UCSD-AML1 (cell line): ENCODE measurements at regions not wholly inside any gene's neighbourhood (a gene's known extent, or its start where the extent isn't known, plus 50 kb on each side); places are given as distances from the start of the nearest gene placed in this dataset.
"Not testable (repeated sequence)": the region's sequence is repeated elsewhere in the genome, so short reads cannot be mapped to it uniquely, and the experiment has no call there.

Experiments
- DNase-seq: peaks from one replicate; lab custom pipeline; 2025; ENCODE audit not compliant: unreplicated experiment; lab: John Stamatoyannopoulos, UW

DNA sequence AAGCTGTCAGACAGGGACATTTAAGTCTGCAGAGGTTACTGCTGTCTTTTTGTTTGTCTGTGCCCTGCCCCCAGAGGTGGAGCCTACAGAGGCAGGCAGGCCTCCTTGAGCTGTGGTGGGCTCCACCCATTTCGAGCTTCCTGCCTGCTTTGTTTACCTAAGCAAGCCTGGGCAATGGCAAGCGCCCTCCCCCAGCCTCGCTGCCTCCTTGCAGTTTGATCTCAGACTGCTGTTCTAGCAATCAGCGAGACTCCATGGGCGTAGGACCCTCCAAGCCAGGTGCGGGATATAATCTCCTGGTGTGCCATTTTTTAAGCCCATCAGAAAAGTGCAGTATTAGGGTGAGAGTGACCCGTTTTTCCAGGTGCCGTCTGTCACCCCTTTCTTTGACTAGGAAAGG, 53.6 kb upstream of the EDA2R start:
- DNase-seq, result not testable (repeated sequence)
